OCI-LY7 (cell line): ENCODE measurements at regions not wholly inside any gene's neighbourhood (a gene's known extent, or its start where the extent isn't known, plus 50 kb on each side); places are given as distances from the start of the nearest gene placed in this dataset.

Source experiments
- BruUV-seq: library from RNA; stranded (reverse); fragments of 400-500 nt; replicated peaks from 2 replicates; lab custom pipeline; 2021; lab: Mats Ljungman, UMichigan
- CTCF ChIA-PET: fragments of 300-600 bp; sonication (Branson Sonifier 250); formaldehyde crosslinking; loops from one replicate; lab custom pipeline; 2022; ENCODE audit warnings: antibody characterized with exemption; ENCODE audit not compliant: unreplicated experiment; lab: Charles Lee
- POLR2A ChIA-PET: fragments of 300-600 bp; sonication (Branson Sonifier 250); formaldehyde crosslinking; loops from one replicate; lab custom pipeline; 2022; ENCODE audit warnings: antibody characterized with exemption; lab: Charles Lee
- DNase-seq: peaks from one replicate; pipeline ENCODE4 v3.0.0-alpha.2; 2015; ENCODE audit warnings: low spot score
- H2AFZ ChIP-seq: fragments of 200-600 bp; sonication (generic), shearing (Covaris generic); 2 replicates; pipeline ENCODE4 v1.6.1; 2014; ENCODE audit warnings: mild to moderate bottlenecking, antibody characterized with exemption, low read length, moderate library complexity
- H3K27ac ChIP-seq: fragments of 200-600 bp; sonication (generic); 2 replicates; pipeline ENCODE4 v1.5.1; 2014; ENCODE audit warnings: mixed run types, low read depth, mild to moderate bottlenecking, moderate library complexity, low read length, inconsistent platforms; ENCODE audit not compliant: poor library complexity, severe bottlenecking
- H3K36me3 ChIP-seq: fragments of 200-600 bp; sonication (generic); 2 replicates; pipeline ENCODE4 v1.6.1; 2014; ENCODE audit warnings: mild to moderate bottlenecking, antibody characterized with exemption, low read length, moderate library complexity, mixed read lengths; ENCODE audit not compliant: insufficient read depth
- H3K4me1 ChIP-seq: fragments of 200-600 bp; sonication (generic); 2 replicates; pipeline ENCODE4 v1.5.1; 2014; ENCODE audit warnings: mild to moderate bottlenecking, low read length; ENCODE audit not compliant: insufficient read depth, poor library complexity, severe bottlenecking
- H3K4me2 ChIP-seq: fragments of 200-600 bp; sonication (generic); 2 replicates; pipeline ENCODE4 v1.6.1; 2014; ENCODE audit warnings: mild to moderate bottlenecking, low read length
- H3K4me3 ChIP-seq: fragments of 200-600 bp; sonication (generic); 2 replicates; pipeline ENCODE4 v1.5.1; 2014; ENCODE audit warnings: mild to moderate bottlenecking, low read depth, low read length; ENCODE audit not compliant: poor library complexity, severe bottlenecking
- H3K79me2 ChIP-seq: fragments of 200-600 bp; sonication (generic); 2 replicates; pipeline ENCODE4 v1.6.1; 2016; ENCODE audit warnings: low read depth, mild to moderate bottlenecking, low read length, moderate library complexity, mixed read lengths; ENCODE audit not compliant: insufficient read depth
- H3K9me2 ChIP-seq: fragments of 200-600 bp; sonication (generic); 2 replicates; pipeline ENCODE4 v1.6.1; 2016; ENCODE audit warnings: mild to moderate bottlenecking, low read length, mixed read lengths; ENCODE audit not compliant: insufficient read depth
- H3K9me3 ChIP-seq: fragments of 200-600 bp; sonication (generic); 2 replicates; pipeline ENCODE4 v1.6.1; 2014; ENCODE audit warnings: mild to moderate bottlenecking, mixed run types, low read length, mixed read lengths
- H4K20me1 ChIP-seq: fragments of 200-600 bp; sonication (generic); 2 replicates; pipeline ENCODE4 v1.6.1; 2014; ENCODE audit warnings: mild to moderate bottlenecking, antibody characterized with exemption, low read length, moderate library complexity, mixed read lengths; ENCODE audit not compliant: insufficient read depth
- CTCF ChIP-seq: fragments of 200-600 bp; sonication (generic); conservative IDR thresholded peaks from 2 replicates; pipeline ENCODE4 v1.5.1; 2014; ENCODE audit warnings: mild to moderate bottlenecking, antibody characterized with exemption, low read length, moderate library complexity, mixed read lengths
- EZH2phosphoT487 ChIP-seq: fragments of 200-600 bp; sonication (generic); IDR thresholded peaks from 2 replicates; pipeline ENCODE4 v1.6.1; 2018; ENCODE audit warnings: low read depth, borderline replicate concordance, mild to moderate bottlenecking, mixed run types, antibody characterized with exemption, low read length, moderate library complexity, mixed read lengths
- intact Hi-C: fragments of 100-400 bp; cut with micrococcal nuclease; formaldehyde crosslinking; loops from one replicate; pipeline ENCODE4 v1.10.0; 2022; ENCODE audit not compliant: unreplicated experiment

GRCh38 chr3:163462446-163462845 is 1615.8 kb downstream of the SI start:
- no peaks in the 10 kb centered on the region for H3K9me2 ChIP-seq

DNA sequence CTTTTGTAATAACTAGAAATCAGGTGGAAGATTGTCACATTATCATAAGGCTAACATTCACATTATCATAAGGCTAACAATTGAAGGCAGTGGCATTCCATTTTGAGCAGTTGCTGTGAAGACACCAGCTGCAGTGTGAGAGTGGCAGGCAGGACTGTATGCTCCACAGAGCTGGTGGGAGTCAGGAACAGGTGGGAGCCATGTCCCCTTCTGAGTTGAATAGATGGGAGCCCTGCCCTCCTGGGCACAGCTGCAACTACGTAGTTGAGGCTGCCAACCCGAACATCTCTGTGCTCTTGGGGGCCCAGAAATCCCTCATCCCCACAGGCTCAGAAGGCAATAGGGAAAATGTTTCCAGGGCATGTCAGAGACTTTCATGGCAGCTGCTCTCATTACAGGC is 1627.6 kb downstream of the SI start:
- Histone ChIP-seq H3K4me1 (no peaks in the 10 kb centered on the region), H3K9me3 (no peaks in the 10 kb centered on the region), H2AFZ (no peak overlapping the region), H3K27ac (no peak overlapping the region), H3K4me3 (no peak overlapping the region), H3K9me2 (no peaks in the 10 kb centered on the region), H4K20me1 (no peaks in the 10 kb centered on the region), H3K4me2 (no peak overlapping the region), H3K79me2 (no peaks in the 10 kb centered on the region), H3K36me3 (no peaks in the 10 kb centered on the region)
- BruUV-seq, result no TSS peak
- POLR2A ChIA-PET, result no interaction called here
- no peak for DNase-seq
- no peak for TF ChIP-seq EZH2phosphoT487
- no peak for TF ChIP-seq CTCF
- CTCF ChIA-PET, result no interaction called here
- intact Hi-C loops, result no loop called here

More at GRCh38 chr3:163462446-163462845, 1615.8 kb downstream of the SI start:
- no peaks in the 10 kb centered on the region for H3K9me3 ChIP-seq
- no peaks in the 10 kb centered on the region for H3K79me2 ChIP-seq
- H3K27ac ChIP-seq, result no peak overlapping the region
- ChIA-PET POLR2A (interaction anchor here (0.6 kb wide), 1 partner anchor 1547 kb away, joined by 3 read pairs; no protein-coding TSS in a partner anchor), CTCF (no interaction called here)
- no peaks in the 10 kb centered on the region for H3K36me3 ChIP-seq
- no peak overlapping the region for H3K4me3 ChIP-seq
- H4K20me1 ChIP-seq, result no peaks in the 10 kb centered on the region
- no peak for DNase-seq
- no TSS peak for BruUV-seq
- no peak for TF ChIP-seq EZH2phosphoT487
- TF ChIP-seq CTCF, result no peak
- H3K4me2 ChIP-seq, result no peak overlapping the region
- H2AFZ ChIP-seq, result no peak overlapping the region
- H3K4me1 ChIP-seq, result no peaks in the 10 kb centered on the region
- intact Hi-C loops, result no loop called here

DNA sequence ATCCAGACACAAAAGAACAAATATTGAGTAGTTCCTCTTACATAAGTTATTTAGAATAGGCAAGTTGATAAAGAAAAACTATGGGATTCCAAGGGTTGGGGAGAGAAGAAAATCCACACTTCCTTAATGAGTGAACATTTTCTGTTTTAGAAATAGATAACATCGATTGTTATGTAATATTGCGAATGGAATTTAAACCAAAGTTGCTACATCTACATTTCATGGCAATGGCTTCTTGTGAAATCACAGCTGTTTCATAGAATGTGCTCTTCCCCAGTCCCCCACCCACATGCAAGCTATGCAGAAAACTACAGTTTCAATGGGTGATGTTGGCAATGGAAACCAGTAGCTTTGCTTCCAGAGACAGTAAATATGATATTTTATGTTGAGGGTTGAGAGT is 1639.5 kb downstream of the SI start:
- Histone ChIP-seq H3K9me2 (no peaks in the 10 kb centered on the region), H3K4me2 (no peak overlapping the region), H2AFZ (no peak overlapping the region), H3K27ac (no peak overlapping the region), H3K79me2 (no peaks in the 10 kb centered on the region), H3K36me3 (no peaks in the 10 kb centered on the region), H3K9me3 (no peaks in the 10 kb centered on the region), H3K4me3 (no peak overlapping the region), H4K20me1 (no peaks in the 10 kb centered on the region), H3K4me1 (no peaks in the 10 kb centered on the region)
- no TSS peak for BruUV-seq
- CTCF ChIA-PET, result no interaction called here
- no peak for DNase-seq
- no peak for TF ChIP-seq EZH2phosphoT487
- TF ChIP-seq CTCF, result no peak
- intact Hi-C loops, result no loop called here
- POLR2A ChIA-PET, result no interaction called here
